ENCODE measurements at regions not wholly inside any gene's neighbourhood (a gene's known extent, or its start where the extent isn't known, plus 50 kb on each side); places are given as distances from the start of the nearest gene placed in this dataset.

GRCh38 chr6:12584631-12585405, 131.7 kb upstream of the PHACTR1 start:
- Histone ChIP-seq H2BK5ac (ENCODE audit: low read depth, low read length) (no peak overlapping the region), H4K5ac (ENCODE audit: insufficient read length, low read depth, low read length) (no peak overlapping the region), H4K91ac (replicated peaks; ENCODE audit: insufficient read length, low read length) (no peak overlapping the region), H3K4me3 (ENCODE audit: extremely low read depth in 1 of 4, insufficient read depth in 2 of 4, low read depth in 3 of 4, low read length in 4 of 4) (no peak overlapping the region), H2BK120ac (replicated peaks; ENCODE audit: low read depth, low read length) (no peak overlapping the region), H3K27me3 (replicated peaks in 1 of 4; ENCODE audit: control insufficient read depth in 3 of 4, extremely low read depth in 1 of 4, insufficient read depth in 3 of 4, low read length in 3 of 4) (no peaks in the 10 kb centered on the region), H2BK15ac (ENCODE audit: low read length) (no peak overlapping the region), H3K56ac (replicated peaks; ENCODE audit: insufficient read length, low read depth, low read length) (no peak overlapping the region), H3K4me1 (replicated peaks in 1 of 4; ENCODE audit: control insufficient read depth in 3 of 4, insufficient read depth in 4 of 4, low read length in 3 of 4) (peaks cover 0 to 3% (median 0%) of the 10 kb centered on the region in 4 experiments; a peak in 1 of 7 replicates), H2BK12ac (ENCODE audit: low read depth, low read length) (no peak overlapping the region), H3K9ac (replicated peaks in 1 of 4; ENCODE audit: extremely low read depth in 1 of 4, low read depth in 3 of 4, low read length in 3 of 4) (no peak overlapping the region), H3K23me2 (ENCODE audit: low read depth, low read length) (no peaks in the 10 kb centered on the region), H4K8ac (ENCODE audit: extremely low read depth, insufficient read depth, low read length) (no peak overlapping the region), H3K4me2 (ENCODE audit: insufficient read depth in 1 of 2, low read depth in 2 of 2, low read length in 2 of 2) (no peak overlapping the region), H4K20me1 (replicated peaks in 1 of 2; ENCODE audit: control insufficient read depth in 1 of 2, insufficient read depth in 2 of 2, low read length in 2 of 2) (no peaks in the 10 kb centered on the region), H3K36me3 (ENCODE audit: control insufficient read depth in 2 of 4, insufficient read depth in 4 of 4, low read length in 3 of 4) (no peaks in the 10 kb centered on the region), H3K18ac (ENCODE audit: extremely low read depth, low read length) (no peak overlapping the region), H2AK5ac (ENCODE audit: low read depth, low read length) (no peak overlapping the region), H3K4ac (replicated peaks; ENCODE audit: insufficient read length, low read depth, low read length) (no peak overlapping the region), H3K9me3 (ENCODE audit: insufficient read depth in 2 of 2, low read depth in 1 of 2, low read length in 1 of 2) (no peaks in the 10 kb centered on the region), H2BK20ac (ENCODE audit: low read length) (no peak overlapping the region), H3K27ac (ENCODE audit: low read depth, low read length) (no peak overlapping the region), H3K79me1 (ENCODE audit: low read depth, low read length) (no peaks in the 10 kb centered on the region), H3K14ac (ENCODE audit: insufficient read length) (no peak overlapping the region), H2AFZ (ENCODE audit: low read length) (no peak overlapping the region), H3K23ac (ENCODE audit: insufficient read length) (no peak overlapping the region), H3K79me2 (ENCODE audit: control insufficient read depth in 1 of 2, insufficient read depth in 2 of 2, low read length in 2 of 2) (no peaks in the 10 kb centered on the region)
- DNase-seq (ENCODE audit: low read depth in 1 of 2, low spot score in 2 of 2) (no peak), FAIRE-seq (no peak)
- POLR2A ChIA-PET (ENCODE audit: partially characterized antibody), result no interaction called here
- CTCF ChIA-PET (ENCODE audit: partially characterized antibody), result interaction anchor here (1.9 to 2.4 kb wide), 2 partner anchors 18 to 298 kb away, joined by 5 read pairs; no protein-coding TSS in a partner anchor
- 94% methylated on average over 14 of the region's 14 CpGs; no CpG with 5 or more reads in 1 of the 2 experiments for WGBS, 2 experiments (ENCODE audit: extremely low coverage in 1 of 2, insufficient coverage in 1 of 2, insufficient read length in 1 of 2, insufficient replicate concordance in 2 of 2, low coverage in 1 of 2, low lambda C conversion rate in 2 of 2, missing lambda C conversion rate in 1 of 2)
- TF ChIP-seq BCL11A (IDR thresholded peaks at IDR 0.05; ENCODE audit: low read depth in 2 of 2, low read length in 2 of 2), result no peak
- no peak for TF ChIP-seq NANOG (IDR thresholded peaks at IDR 0.05; ENCODE audit: insufficient read depth, low read depth, low read length, poor library complexity, severe bottlenecking)
- no peak for TF ChIP-seq ASH2L (IDR thresholded peaks at IDR 0.05; ENCODE audit: low read length)
- TF ChIP-seq ATF3 (IDR thresholded peaks at IDR 0.05; ENCODE audit: insufficient read depth, low read depth, low read length), result no peak
- no peak for TF ChIP-seq SUZ12 (IDR thresholded peaks at IDR 0.05; ENCODE audit: low read length)
- TF ChIP-seq FOSL1 (IDR thresholded peaks at IDR 0.05; ENCODE audit: insufficient read depth, low read depth, low read length), result no peak
- TF ChIP-seq BRCA1 (IDR thresholded peaks at IDR 0.05; ENCODE audit: low read depth, low read length), result no peak
- TF ChIP-seq HDAC6 (IDR thresholded peaks at IDR 0.05; ENCODE audit: low read depth, low read length), result no peak
- TF ChIP-seq MAX (IDR thresholded peaks at IDR 0.05), result no peak
- TF ChIP-seq RNF2 (IDR thresholded peaks at IDR 0.05; ENCODE audit: borderline replicate concordance, low read depth, low read length, missing control alignments, poor library complexity, severe bottlenecking), result no peak
- TF ChIP-seq RXRA (IDR thresholded peaks at IDR 0.05; ENCODE audit: insufficient read depth, low read depth, low read length), result no peak
- no peak for TF ChIP-seq TAF7 (optimal IDR thresholded peaks at IDR 0.05; ENCODE audit: borderline replicate concordance, low read depth, low read length)

All from H1 (cell line).